ENCODE measurements at regions not wholly inside any gene's neighbourhood (a gene's known extent, or its start where the extent isn't known, plus 50 kb on each side); places are given as distances from the start of the nearest gene placed in this dataset.

GRCh38 chr16:48846277-48846676 is 236.3 kb upstream of the N4BP1 start:
- no peak for TF ChIP-seq POLR2A (IDR thresholded peaks at IDR 0.05; ENCODE audit: low read depth)
- TF ChIP-seq CTCF (IDR thresholded peaks at IDR 0.05), result no peak
- no peak for TF ChIP-seq POLR2AphosphoS5 (IDR thresholded peaks at IDR 0.05)
- no peak for TF ChIP-seq EP300 (IDR thresholded peaks at IDR 0.05)
